GM23338 (cell line): ENCODE measurements at regions not wholly inside any gene's neighbourhood (a gene's known extent, or its start where the extent isn't known, plus 50 kb on each side); places are given as distances from the start of the nearest gene placed in this dataset.

ENCODE experiments used
- ATAC-seq: fragments of 200-7000 bp; cut with Tn5 transposase; 3 replicates; pipeline ENCODE4 v1.9.1; 2020
- DNase-seq: peaks from one replicate; pipeline ENCODE4 v3.0.0-alpha.2; 2015; ENCODE audit warnings: low spot score
- H2AFZ ChIP-seq: fragments of 200-600 bp; sonication (generic); 2 replicates; pipeline ENCODE4 v1.8.0; 2016; ENCODE audit warnings: antibody characterized with exemption, mild to moderate bottlenecking, moderate library complexity
- H3F3A ChIP-seq: fragments of 200-600 bp; sonication (generic); replicated peaks from 2 replicates; pipeline ENCODE4 v1.8.0; 2017; ENCODE audit warnings: antibody characterized with exemption, mixed run types, low read depth
- H3K27ac ChIP-seq: fragments of 200-600 bp; sonication (generic); 2 replicates; pipeline ENCODE4 v1.6.1; 2016; ENCODE audit warnings: low read depth
- H3K27me3 ChIP-seq: fragments of 200-600 bp; sonication (generic); 2 replicates; pipeline ENCODE4 v1.8.0; 2016; ENCODE audit warnings: mild to moderate bottlenecking, mixed run types, moderate library complexity; ENCODE audit not compliant: insufficient read depth
- H3K36me3 ChIP-seq: fragments of 200-600 bp; sonication (generic); 2 replicates; pipeline ENCODE4 v1.8.0; 2016; ENCODE audit warnings: mild to moderate bottlenecking; ENCODE audit not compliant: insufficient read depth
- H3K4me1 ChIP-seq: fragments of 200-600 bp; sonication (generic); 2 replicates; pipeline ENCODE4 v1.8.0; 2016; ENCODE audit warnings: mild to moderate bottlenecking, moderate library complexity; ENCODE audit not compliant: insufficient read depth
- H3K4me2 ChIP-seq: fragments of 200-600 bp; sonication (generic); 2 replicates; pipeline ENCODE4 v1.7.1; 2017; ENCODE audit warnings: mixed run types
- H3K4me3 ChIP-seq: fragments of 200-600 bp; sonication (generic); 2 replicates; pipeline ENCODE4 v1.6.1; 2016; ENCODE audit warnings: mixed run types
- H3K79me2 ChIP-seq: fragments of 200-600 bp; sonication (generic); replicated peaks from 2 replicates; pipeline ENCODE4 v1.8.0; 2017; ENCODE audit warnings: mild to moderate bottlenecking; ENCODE audit not compliant: insufficient read depth
- H3K9me2 ChIP-seq: fragments of 200-600 bp; sonication (generic); 2 replicates; pipeline ENCODE4 v1.8.0; 2017; ENCODE audit not compliant: insufficient read depth
- H4K20me1 ChIP-seq: fragments of 200-600 bp; sonication (generic); replicated peaks from 2 replicates; pipeline ENCODE4 v1.8.0; 2017; ENCODE audit warnings: mild to moderate bottlenecking; ENCODE audit not compliant: insufficient read depth
- H3K27ac Mint-ChIP-seq: 2 replicates; pipeline ENCODE4 v1.8.0; 2020; ENCODE audit warnings: inconsistent platforms, mild to moderate bottlenecking, moderate library complexity, mixed read lengths
- H3K27me3 Mint-ChIP-seq: 3 replicates; pipeline ENCODE4 v1.8.0; 2022; ENCODE audit warnings: low read depth, mild to moderate bottlenecking, moderate library complexity, mixed read lengths, inconsistent platforms; ENCODE audit not compliant: insufficient read depth, poor library complexity
- H3K36me3 Mint-ChIP-seq: 3 replicates; pipeline ENCODE4 v1.8.0; 2021; ENCODE audit warnings: low read depth, mild to moderate bottlenecking, inconsistent platforms, moderate library complexity, mixed read lengths
- H3K4me1 Mint-ChIP-seq: 3 replicates; pipeline ENCODE4 v1.8.0; 2020; ENCODE audit warnings: mild to moderate bottlenecking, inconsistent platforms, mixed read lengths
- H3K4me3 Mint-ChIP-seq: 3 replicates; pipeline ENCODE4 v1.8.0; 2021; ENCODE audit warnings: moderate library complexity, mild to moderate bottlenecking, inconsistent platforms, mixed read lengths
- H3K9me3 Mint-ChIP-seq: 3 replicates; pipeline ENCODE4 v1.8.0; 2020; ENCODE audit warnings: moderate library complexity, mild to moderate bottlenecking, inconsistent platforms, mixed read lengths
- CREB1 ChIP-seq: fragments of 250-450 bp; sonication (Bioruptor Pico); IDR thresholded peaks from 2 replicates; pipeline ENCODE4 v1.5.0; 2020; ENCODE audit warnings: low read depth, mild to moderate bottlenecking, moderate library complexity
- EZH2 ChIP-seq: fragments of 200-600 bp; sonication (generic); IDR thresholded peaks from one replicate; pipeline ENCODE4 v1.8.0; 2017; ENCODE audit warnings: antibody characterized with exemption, mild to moderate bottlenecking, low read depth; ENCODE audit not compliant: unreplicated experiment
- EZH2phosphoT487 ChIP-seq: fragments of 200-600 bp; sonication (generic); IDR thresholded peaks from one replicate; pipeline ENCODE4 v1.8.1; 2018; ENCODE audit warnings: antibody characterized with exemption; ENCODE audit not compliant: unreplicated experiment
- JUNB ChIP-seq: IDR thresholded peaks from one replicate; pipeline ENCODE4 v1.6.1; 2016; ENCODE audit warnings: antibody characterized with exemption; ENCODE audit not compliant: unreplicated experiment
- NANOG ChIP-seq: IDR thresholded peaks from 2 replicates; pipeline ENCODE4 v1.6.1; 2016; ENCODE audit warnings: antibody characterized with exemption, borderline replicate concordance
- POLR2AphosphoS5 ChIP-seq: IDR thresholded peaks from 2 replicates; pipeline ENCODE4 v1.6.1; 2016; ENCODE audit warnings: antibody characterized with exemption, low read depth
- REST ChIP-seq: IDR thresholded peaks from one replicate; pipeline ENCODE4 v1.6.1; 2018; ENCODE audit warnings: antibody characterized with exemption; ENCODE audit not compliant: unreplicated experiment
- STAT1 ChIP-seq: IDR thresholded peaks from one replicate; pipeline ENCODE4 v1.6.1; 2016; ENCODE audit warnings: antibody characterized with exemption; ENCODE audit not compliant: unreplicated experiment
- ZNF114 ChIP-seq: fragments of 250-450 bp; sonication (Bioruptor Pico); IDR thresholded peaks from 2 replicates; pipeline ENCODE4 v1.5.0; 2020; ENCODE audit warnings: mild to moderate bottlenecking, moderate library complexity
- ZNF331 ChIP-seq: fragments of 250-450 bp; sonication (Bioruptor Pico); IDR thresholded peaks from 2 replicates; pipeline ENCODE4 v1.5.0; 2020; ENCODE audit warnings: low read depth, mild to moderate bottlenecking, moderate library complexity
- ZNF462 ChIP-seq: fragments of 250-450 bp; sonication (Bioruptor Pico); IDR thresholded peaks from 2 replicates; pipeline ENCODE4 v1.5.0; 2020; ENCODE audit warnings: mild to moderate bottlenecking, moderate library complexity
- TF ChIP-seq, protein P1 (sequence below): IDR thresholded peaks from 2 replicates; pipeline ENCODE4 v1.6.1; 2016; ENCODE audit warnings: antibody characterized with exemption
- TF ChIP-seq, protein P2 (sequence below), 2 experiments: fragments of 200-600 bp in 1 of 2; sonication (generic) in 1 of 2; conservative IDR thresholded peaks; 2 replicates each; pipeline versions ENCODE4 v1.5.1 to v1.6.1; 2016 to 2017; ENCODE audit warnings: antibody characterized with exemption in 2 of 2, low read depth in 2 of 2, mild to moderate bottlenecking in 2 of 2, moderate library complexity in 1 of 2

- H3K79me2 ChIP-seq = no peaks in the 10 kb centered on the region
- H3K27me3 Mint-ChIP-seq = peaks cover 3% of the 10 kb centered on the region
- ATAC-seq (no peak), DNase-seq (no peak)
- no peak overlapping the region for H3K27ac ChIP-seq
- no peaks in the 10 kb centered on the region for H3K27me3 ChIP-seq
- no peak overlapping the region for H3K4me3 ChIP-seq
- 0 out of 2 replicates have a peak, but pooled peaks cover 3% of the 10 kb centered on the region for H3K9me2 ChIP-seq
- no peak for TF ChIP-seq EZH2
- TF ChIP-seq EZH2phosphoT487 = no peak
- no peak for TF ChIP-seq ZNF114 (CRISPR knock-in tag)
- TF ChIP-seq NANOG = no peak
- TF ChIP-seq CREB1 (CRISPR knock-in tag) = no peak
- TF ChIP-seq ZNF462 (CRISPR knock-in tag) = no peak
- TF ChIP-seq ZNF331 (CRISPR knock-in tag) = no peak
- no peak for TF ChIP-seq REST
- no peak for TF ChIP-seq POLR2AphosphoS5
- TF ChIP-seq, protein P1, sequence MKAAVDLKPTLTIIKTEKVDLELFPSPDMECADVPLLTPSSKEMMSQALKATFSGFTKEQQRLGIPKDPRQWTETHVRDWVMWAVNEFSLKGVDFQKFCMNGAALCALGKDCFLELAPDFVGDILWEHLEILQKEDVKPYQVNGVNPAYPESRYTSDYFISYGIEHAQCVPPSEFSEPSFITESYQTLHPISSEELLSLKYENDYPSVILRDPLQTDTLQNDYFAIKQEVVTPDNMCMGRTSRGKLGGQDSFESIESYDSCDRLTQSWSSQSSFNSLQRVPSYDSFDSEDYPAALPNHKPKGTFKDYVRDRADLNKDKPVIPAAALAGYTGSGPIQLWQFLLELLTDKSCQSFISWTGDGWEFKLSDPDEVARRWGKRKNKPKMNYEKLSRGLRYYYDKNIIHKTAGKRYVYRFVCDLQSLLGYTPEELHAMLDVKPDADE = no peak
- no peak for TF ChIP-seq STAT1
- no peak for TF ChIP-seq JUNB
- TF ChIP-seq, protein P2, sequence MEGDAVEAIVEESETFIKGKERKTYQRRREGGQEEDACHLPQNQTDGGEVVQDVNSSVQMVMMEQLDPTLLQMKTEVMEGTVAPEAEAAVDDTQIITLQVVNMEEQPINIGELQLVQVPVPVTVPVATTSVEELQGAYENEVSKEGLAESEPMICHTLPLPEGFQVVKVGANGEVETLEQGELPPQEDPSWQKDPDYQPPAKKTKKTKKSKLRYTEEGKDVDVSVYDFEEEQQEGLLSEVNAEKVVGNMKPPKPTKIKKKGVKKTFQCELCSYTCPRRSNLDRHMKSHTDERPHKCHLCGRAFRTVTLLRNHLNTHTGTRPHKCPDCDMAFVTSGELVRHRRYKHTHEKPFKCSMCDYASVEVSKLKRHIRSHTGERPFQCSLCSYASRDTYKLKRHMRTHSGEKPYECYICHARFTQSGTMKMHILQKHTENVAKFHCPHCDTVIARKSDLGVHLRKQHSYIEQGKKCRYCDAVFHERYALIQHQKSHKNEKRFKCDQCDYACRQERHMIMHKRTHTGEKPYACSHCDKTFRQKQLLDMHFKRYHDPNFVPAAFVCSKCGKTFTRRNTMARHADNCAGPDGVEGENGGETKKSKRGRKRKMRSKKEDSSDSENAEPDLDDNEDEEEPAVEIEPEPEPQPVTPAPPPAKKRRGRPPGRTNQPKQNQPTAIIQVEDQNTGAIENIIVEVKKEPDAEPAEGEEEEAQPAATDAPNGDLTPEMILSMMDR (conservative IDR thresholded peaks at IDR 0.05; ENCODE audit: low read depth in 2 of 2) = no peak
- peaks cover 13% of the 10 kb centered on the region; the same call in 1 of the 2 replicates for H3K4me1 ChIP-seq
- no peaks in the 10 kb centered on the region for H3F3A ChIP-seq
- 0 out of 2 replicates have a peak overlapping the region, but pooled peaks have one; percentile 12 for H3K4me2 ChIP-seq
- H3K4me1 Mint-ChIP-seq = peaks cover 22% of the 10 kb centered on the region
- no peaks in the 10 kb centered on the region for H4K20me1 ChIP-seq
- no peak overlapping the region for H2AFZ ChIP-seq
- H3K36me3 ChIP-seq = 0 out of 2 replicates have a peak, but pooled peaks cover 4% of the 10 kb centered on the region
- H3K36me3 Mint-ChIP-seq = peaks cover 12% of the 10 kb centered on the region; the same call in 2 of the 3 replicates
- H3K9me3 Mint-ChIP-seq = peaks cover 6% of the 10 kb centered on the region; the same call in 2 of the 3 replicates
- H3K27ac Mint-ChIP-seq = peak overlapping the region; percentile 2
- H3K4me3 Mint-ChIP-seq = no peak overlapping the region
Measured at GRCh38 chr1:238027366-238027765, 136.6 kb upstream of the ZP4 start.
